ENCODE measurements at regions not wholly inside any gene's neighbourhood (a gene's known extent, or its start where the extent isn't known, plus 50 kb on each side); places are given as distances from the start of the nearest gene placed in this dataset.

DNA sequence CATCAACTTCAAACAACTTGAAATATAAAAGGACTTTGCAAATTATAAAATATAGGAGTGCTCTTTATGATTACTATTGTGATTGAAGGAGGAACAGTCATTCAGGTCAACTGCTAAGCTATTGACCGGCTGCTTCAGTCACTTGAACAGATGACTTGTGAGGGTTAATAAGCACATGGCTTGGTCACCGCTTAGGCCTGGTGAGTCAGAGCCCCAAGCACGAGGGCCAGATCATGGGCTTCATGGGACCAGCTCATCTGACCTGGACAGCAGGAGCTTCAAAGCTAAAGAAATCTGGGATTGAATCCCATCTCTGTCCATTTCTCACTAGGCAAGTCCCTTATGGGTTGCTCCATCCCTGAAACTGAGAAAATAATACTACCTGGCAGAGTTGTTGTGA is 60.4 kb upstream of the ADO start:
- Histone ChIP-seq H3K27ac (ENCODE audit: low read length) (no peak overlapping the region), H3K79me2 (ENCODE audit: low read length) (no peaks in the 10 kb centered on the region), H3K27me3 (ENCODE audit: low read depth, low read length) (no peaks in the 10 kb centered on the region), H3K4me3 (ENCODE audit: low read length) (no peak overlapping the region), H3K36me3 (replicated peaks; ENCODE audit: low read depth, low read length) (no peaks in the 10 kb centered on the region), H2AFZ (ENCODE audit: low read depth, low read length) (no peak overlapping the region), H3K9ac (ENCODE audit: low read length) (no peak overlapping the region), H3K4me1 (ENCODE audit: low read length) (peaks cover 16% of the 10 kb centered on the region), H3K9me3 (ENCODE audit: insufficient read depth, low read length) (no peaks in the 10 kb centered on the region), H3K4me2 (ENCODE audit: low read length) (no peak overlapping the region), H4K20me1 (ENCODE audit: insufficient read depth, low read length) (no peaks in the 10 kb centered on the region)
- TF ChIP-seq, protein P1, sequence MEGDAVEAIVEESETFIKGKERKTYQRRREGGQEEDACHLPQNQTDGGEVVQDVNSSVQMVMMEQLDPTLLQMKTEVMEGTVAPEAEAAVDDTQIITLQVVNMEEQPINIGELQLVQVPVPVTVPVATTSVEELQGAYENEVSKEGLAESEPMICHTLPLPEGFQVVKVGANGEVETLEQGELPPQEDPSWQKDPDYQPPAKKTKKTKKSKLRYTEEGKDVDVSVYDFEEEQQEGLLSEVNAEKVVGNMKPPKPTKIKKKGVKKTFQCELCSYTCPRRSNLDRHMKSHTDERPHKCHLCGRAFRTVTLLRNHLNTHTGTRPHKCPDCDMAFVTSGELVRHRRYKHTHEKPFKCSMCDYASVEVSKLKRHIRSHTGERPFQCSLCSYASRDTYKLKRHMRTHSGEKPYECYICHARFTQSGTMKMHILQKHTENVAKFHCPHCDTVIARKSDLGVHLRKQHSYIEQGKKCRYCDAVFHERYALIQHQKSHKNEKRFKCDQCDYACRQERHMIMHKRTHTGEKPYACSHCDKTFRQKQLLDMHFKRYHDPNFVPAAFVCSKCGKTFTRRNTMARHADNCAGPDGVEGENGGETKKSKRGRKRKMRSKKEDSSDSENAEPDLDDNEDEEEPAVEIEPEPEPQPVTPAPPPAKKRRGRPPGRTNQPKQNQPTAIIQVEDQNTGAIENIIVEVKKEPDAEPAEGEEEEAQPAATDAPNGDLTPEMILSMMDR (IDR thresholded peaks at IDR 0.05; ENCODE audit: low read depth, low read length), result no peak
- no peak for TF ChIP-seq EZH2phosphoT487 (IDR thresholded peaks at IDR 0.05; ENCODE audit: low read depth)

- no peak overlapping the region for H3K9ac ChIP-seq (ENCODE audit: low read length)
- no peaks in the 10 kb centered on the region for H3K36me3 ChIP-seq (replicated peaks; ENCODE audit: low read depth, low read length)
- no peak overlapping the region for H3K4me3 ChIP-seq (ENCODE audit: low read length)
- H3K27ac ChIP-seq (ENCODE audit: low read length), result no peak overlapping the region
- H3K79me2 ChIP-seq (ENCODE audit: low read length), result no peaks in the 10 kb centered on the region
- H3K4me1 ChIP-seq (ENCODE audit: low read length), result peaks cover 21% of the 10 kb centered on the region
- H2AFZ ChIP-seq (ENCODE audit: low read depth, low read length), result no peak overlapping the region
- H4K20me1 ChIP-seq (ENCODE audit: insufficient read depth, low read length), result no peaks in the 10 kb centered on the region
- no peaks in the 10 kb centered on the region for H3K27me3 ChIP-seq (ENCODE audit: low read depth, low read length)
- TF ChIP-seq, protein P1 (IDR thresholded peaks at IDR 0.05; ENCODE audit: low read depth, low read length), result no peak
- no peak for TF ChIP-seq EZH2phosphoT487 (IDR thresholded peaks at IDR 0.05; ENCODE audit: low read depth)
- no peaks in the 10 kb centered on the region for H3K9me3 ChIP-seq (ENCODE audit: insufficient read depth, low read length)
- no peak overlapping the region for H3K4me2 ChIP-seq (ENCODE audit: low read length)
Measured at GRCh38 chr10:62745581-62745980, 58.9 kb upstream of the ADO start.

GRCh38 chr10:62746951-62747729 is 57.4 kb upstream of the ADO start:
- H3K4me2 ChIP-seq (ENCODE audit: low read length), result no peak overlapping the region
- H3K9me3 ChIP-seq (ENCODE audit: insufficient read depth, low read length), result no peaks in the 10 kb centered on the region
- no peak overlapping the region for H3K9ac ChIP-seq (ENCODE audit: low read length)
- H3K4me1 ChIP-seq (ENCODE audit: low read length), result peaks cover 21% of the 10 kb centered on the region
- no peaks in the 10 kb centered on the region for H3K27me3 ChIP-seq (ENCODE audit: low read depth, low read length)
- no peak overlapping the region for H3K4me3 ChIP-seq (ENCODE audit: low read length)
- H4K20me1 ChIP-seq (ENCODE audit: insufficient read depth, low read length), result no peaks in the 10 kb centered on the region
- H3K27ac ChIP-seq (ENCODE audit: low read length), result no peak overlapping the region
- H3K79me2 ChIP-seq (ENCODE audit: low read length), result no peaks in the 10 kb centered on the region
- TF ChIP-seq EZH2phosphoT487 (IDR thresholded peaks at IDR 0.05; ENCODE audit: low read depth), result no peak
- TF ChIP-seq, protein P1 (IDR thresholded peaks at IDR 0.05; ENCODE audit: low read depth, low read length), result no peak
- no peaks in the 10 kb centered on the region for H3K36me3 ChIP-seq (replicated peaks; ENCODE audit: low read depth, low read length)
- no peak overlapping the region for H2AFZ ChIP-seq (ENCODE audit: low read depth, low read length)

- Histone ChIP-seq H3K4me2 (ENCODE audit: low read length) (0 out of 2 replicates have a peak overlapping the region, but pooled peaks have one; percentile 54), H3K27ac (ENCODE audit: low read length) (no peak overlapping the region), H3K4me3 (ENCODE audit: low read length) (no peak overlapping the region), H3K27me3 (ENCODE audit: low read depth, low read length) (no peaks in the 10 kb centered on the region), H2AFZ (ENCODE audit: low read depth, low read length) (no peak overlapping the region), H3K4me1 (ENCODE audit: low read length) (peaks cover 12% of the 10 kb centered on the region), H3K9ac (ENCODE audit: low read length) (no peak overlapping the region), H3K36me3 (replicated peaks; ENCODE audit: low read depth, low read length) (no peaks in the 10 kb centered on the region), H4K20me1 (ENCODE audit: insufficient read depth, low read length) (no peaks in the 10 kb centered on the region), H3K79me2 (ENCODE audit: low read length) (no peaks in the 10 kb centered on the region), H3K9me3 (ENCODE audit: insufficient read depth, low read length) (no peaks in the 10 kb centered on the region)
- TF ChIP-seq, protein P1 (IDR thresholded peaks at IDR 0.05; ENCODE audit: low read depth, low read length), result no peak
- no peak for TF ChIP-seq EZH2phosphoT487 (IDR thresholded peaks at IDR 0.05; ENCODE audit: low read depth)
Measured at GRCh38 chr10:62748386-62748785, 56.1 kb upstream of the ADO start.
